Stimulated activated CD8-positive, alpha-beta memory T cell treated with anti-CD3 and anti-CD28 coated beads, Interleukin-4, amount 100 ng/mL, for 24 hours (primary cell): ENCODE measurements at regions not wholly inside any gene's neighbourhood (a gene's known extent, or its start where the extent isn't known, plus 50 kb on each side); places are given as distances from the start of the nearest gene placed in this dataset.
A peak's percentile ranks its signal among the peaks of the same experiment; 100 is the strongest.

ENCODE experiments used
- DNase-seq: peaks from one replicate; pipeline ENCODE4 v3.0.0-alpha.2; 2020; ENCODE audit warnings: low read depth

- DNase-seq = no peak
Measured at GRCh38 chr1:29793653-29794348, 557.5 kb downstream of the PTPRU start.

GRCh38 chr1:29793101-29793546 is 556.8 kb downstream of the PTPRU start:
- peak; percentile 52 for DNase-seq

- no peak for DNase-seq
Measured at GRCh38 chr1:29789910-29790247, 553.6 kb downstream of the PTPRU start.

- DNase-seq = no peak
Measured at GRCh38 chr1:29789221-29789909, 553.0 kb downstream of the PTPRU start.

GRCh38 chr1:29786791-29787732 is 550.7 kb downstream of the PTPRU start:
- DNase-seq = no peak

- DNase-seq = no peak
Measured at GRCh38 chr1:29786195-29786594, 549.9 kb downstream of the PTPRU start.

- no peak for DNase-seq
Measured at GRCh38 chr1:29785554-29785953, 549.2 kb downstream of the PTPRU start.

GRCh38 chr1:29785137-29785527 is 548.8 kb downstream of the PTPRU start:
- no peak for DNase-seq

- DNase-seq = no peak
Measured at GRCh38 chr1:29784276-29785136, 548.2 kb downstream of the PTPRU start.

GRCh38 chr1:29783508-29784275 is 547.4 kb downstream of the PTPRU start:
- no peak for DNase-seq

GRCh38 chr1:29782846-29783507 is 546.7 kb downstream of the PTPRU start:
- no peak for DNase-seq

GRCh38 chr1:29779146-29779545 is 542.8 kb downstream of the PTPRU start:
- DNase-seq = no peak

- DNase-seq = no peak
Measured at GRCh38 chr1:29777522-29777921, 541.2 kb downstream of the PTPRU start.

GRCh38 chr1:29774355-29774754 is 538.0 kb downstream of the PTPRU start:
- no peak for DNase-seq

- DNase-seq = no peak
Measured at GRCh38 chr1:29772584-29773100, 536.3 kb downstream of the PTPRU start.

- no peak for DNase-seq
Measured at GRCh38 chr1:29767769-29768425, 531.6 kb downstream of the PTPRU start.

- DNase-seq = no peak
Measured at GRCh38 chr1:29767088-29767685, 530.9 kb downstream of the PTPRU start.

- DNase-seq = no peak
Measured at GRCh38 chr1:29762635-29763034, 526.3 kb downstream of the PTPRU start.
